Choroid plexus epithelial cell (primary cell): ENCODE measurements at regions not wholly inside any gene's neighbourhood (a gene's known extent, or its start where the extent isn't known, plus 50 kb on each side); places are given as distances from the start of the nearest gene placed in this dataset.

Experiments used
- DNase-seq: peaks from one replicate; pipeline ENCODE4 v3.0.0-alpha.2; 2010; ENCODE audit warnings: low read depth
- H3K4me3 ChIP-seq: 2 replicates; pipeline ENCODE4 v1.5.1; 2011; ENCODE audit warnings: low read depth, mild to moderate bottlenecking, control low read depth, low read length, moderate library complexity
- CTCF ChIP-seq: conservative IDR thresholded peaks from 2 replicates; pipeline ENCODE4 v1.5.1; 2011; ENCODE audit warnings: low read depth, mild to moderate bottlenecking, control low read depth, inconsistent platforms, low read length, moderate library complexity

GRCh38 chr1:95332754-95333153 lies 98.7 kb downstream of the RWDD3 start:
- no peak for DNase-seq
- no peak overlapping the region for H3K4me3 ChIP-seq
- TF ChIP-seq CTCF: no peak

- no peak for DNase-seq
- no peak for TF ChIP-seq CTCF
Measured at GRCh38 chr1:95339377-95339776, 105.4 kb downstream of the RWDD3 start.

GRCh38 chr1:95340061-95340460 lies 106.1 kb downstream of the RWDD3 start:
- no peak for DNase-seq
- no peak for TF ChIP-seq CTCF
- no peak overlapping the region for H3K4me3 ChIP-seq

More at GRCh38 chr1:95339377-95339776, 105.4 kb downstream of the RWDD3 start:
- H3K4me3 ChIP-seq: no peak overlapping the region

- TF ChIP-seq CTCF: no peak
- H3K4me3 ChIP-seq: no peak overlapping the region
- DNase-seq: no peak
Measured at GRCh38 chr1:95352767-95353166, 118.8 kb downstream of the RWDD3 start.

- no peak overlapping the region for H3K4me3 ChIP-seq
- DNase-seq: no peak
- no peak for TF ChIP-seq CTCF
Measured at GRCh38 chr1:95353194-95353593, 119.2 kb downstream of the RWDD3 start.

- H3K4me3 ChIP-seq: no peak overlapping the region
Measured at GRCh38 chr1:95364546-95364945, 130.5 kb downstream of the RWDD3 start.

GRCh38 chr1:95366498-95366897 lies 132.5 kb downstream of the RWDD3 start:
- TF ChIP-seq CTCF: no peak
- DNase-seq: no peak
- H3K4me3 ChIP-seq: no peak overlapping the region

More at GRCh38 chr1:95364546-95364945, 130.5 kb downstream of the RWDD3 start:
- DNase-seq: no peak
- TF ChIP-seq CTCF: no peak
